Spleen (tissue), 7 donors: ENCODE measurements at regions not wholly inside any gene's neighbourhood (a gene's known extent, or its start where the extent isn't known, plus 50 kb on each side); places are given as distances from the start of the nearest gene placed in this dataset.

Source experiments
- POLR2AphosphoS5 ChIP-seq, 3 donors: sonication (generic); formaldehyde crosslinking; IDR thresholded peaks; one replicate each; pipeline ENCODE4 v1.5.1; 2017; ENCODE audit warnings: antibody characterized with exemption in 3 of 3
- TF ChIP-seq, protein P1 (sequence below), 11 experiments: fragments of 200-600 bp in 7 of 11; fragments of 450-650 bp in 4 of 11; sonication (generic) in 4 of 11; IDR thresholded peaks in 8 of 11; conservative IDR thresholded peaks in 3 of 11; 1 replicate in 7 of 11; 2 replicates in 4 of 11; pipeline versions ENCODE4 v1.4.0 to v1.8.0; 2016 to 2021; ENCODE audit warnings: antibody characterized with exemption in 11 of 11, inconsistent platforms in 4 of 11, mild to moderate bottlenecking in 1 of 11
- donor health status: DM: no; HTN: no; CAD: no; lungs with moderate emphysema.
- donor health status: DM: no; HTN: no; CAD: no.
- donor health status: DM: no; HTN: no; CAD: no.

DNA sequence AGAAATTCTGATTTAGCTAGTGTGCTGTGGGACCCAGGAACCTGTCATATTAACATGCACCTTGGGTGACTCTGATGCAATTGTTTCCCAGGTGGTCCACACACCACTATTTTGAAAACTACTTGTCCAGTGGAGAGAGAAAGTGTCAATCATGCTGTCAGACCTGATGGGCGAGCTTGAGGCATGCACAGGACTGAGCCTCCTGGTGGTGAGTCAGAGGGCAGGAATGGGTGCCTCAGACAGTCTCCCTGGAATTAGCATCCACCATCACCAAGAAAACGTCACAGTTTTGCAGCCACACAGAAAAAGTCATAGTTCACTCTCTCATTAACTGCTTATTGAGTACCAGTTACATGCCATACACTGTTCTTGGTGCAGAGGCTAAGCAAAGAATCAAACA lies 181.8 kb upstream of the MAOA start:
- no peak for TF ChIP-seq POLR2AphosphoS5 (IDR thresholded peaks at IDR 0.05)
- TF ChIP-seq, protein P1, sequence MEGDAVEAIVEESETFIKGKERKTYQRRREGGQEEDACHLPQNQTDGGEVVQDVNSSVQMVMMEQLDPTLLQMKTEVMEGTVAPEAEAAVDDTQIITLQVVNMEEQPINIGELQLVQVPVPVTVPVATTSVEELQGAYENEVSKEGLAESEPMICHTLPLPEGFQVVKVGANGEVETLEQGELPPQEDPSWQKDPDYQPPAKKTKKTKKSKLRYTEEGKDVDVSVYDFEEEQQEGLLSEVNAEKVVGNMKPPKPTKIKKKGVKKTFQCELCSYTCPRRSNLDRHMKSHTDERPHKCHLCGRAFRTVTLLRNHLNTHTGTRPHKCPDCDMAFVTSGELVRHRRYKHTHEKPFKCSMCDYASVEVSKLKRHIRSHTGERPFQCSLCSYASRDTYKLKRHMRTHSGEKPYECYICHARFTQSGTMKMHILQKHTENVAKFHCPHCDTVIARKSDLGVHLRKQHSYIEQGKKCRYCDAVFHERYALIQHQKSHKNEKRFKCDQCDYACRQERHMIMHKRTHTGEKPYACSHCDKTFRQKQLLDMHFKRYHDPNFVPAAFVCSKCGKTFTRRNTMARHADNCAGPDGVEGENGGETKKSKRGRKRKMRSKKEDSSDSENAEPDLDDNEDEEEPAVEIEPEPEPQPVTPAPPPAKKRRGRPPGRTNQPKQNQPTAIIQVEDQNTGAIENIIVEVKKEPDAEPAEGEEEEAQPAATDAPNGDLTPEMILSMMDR (IDR thresholded peaks at IDR 0.05 in 8 of 11, conservative IDR thresholded peaks at IDR 0.05 in 3 of 11) = no peak
